Body of pancreas (tissue), 4 donors: ENCODE measurements at regions not wholly inside any gene's neighbourhood (a gene's known extent, or its start where the extent isn't known, plus 50 kb on each side); places are given as distances from the start of the nearest gene placed in this dataset.

Experiments used
- ATAC-seq: fragments of 150-250 bp; one replicate; pipeline ENCODE4 v1.9.1; 2016
- DNase-seq, 4 donors: peaks; one replicate each; pipeline ENCODE4 v3.0.0-alpha.2; 2019
- H3K27ac ChIP-seq, 4 donors: fragments of 200-600 bp; sonication (generic); 1 replicate in 3 of 4; 2 replicates in 1 of 4; pipeline versions ENCODE4 v1.5.1 to v1.6.1; 2016 to 2019; ENCODE audit warnings: mild to moderate bottlenecking in 1 of 4, mixed read lengths in 1 of 4, moderate library complexity in 1 of 4
- H3K27me3 ChIP-seq, 2 donors: fragments of 200-600 bp; sonication (generic); one replicate each; pipeline ENCODE4 v1.6.0; 2016; ENCODE audit warnings: mild to moderate bottlenecking in 1 of 2
- H3K36me3 ChIP-seq, 2 donors: fragments of 200-600 bp; sonication (generic); replicated peaks in 1 of 2; 2 replicates each; pipeline ENCODE4 v1.5.1; 2016; ENCODE audit warnings: low read depth in 2 of 2; ENCODE audit not compliant: insufficient read depth in 1 of 2
- H3K4me1 ChIP-seq: fragments of 200-600 bp; sonication (generic); one replicate; pipeline ENCODE4 v1.6.0; 2016
- H3K4me3 ChIP-seq, 2 donors: fragments of 200-600 bp; sonication (generic); 1 replicate in 1 of 2; 2 replicates in 1 of 2; pipeline ENCODE4 v1.5.1; 2016 to 2019
- H3K9me3 ChIP-seq, 3 donors: fragments of 200-600 bp; sonication (generic); 1 replicate in 2 of 3; 2 replicates in 1 of 3; pipeline ENCODE4 v1.5.1; 2016
- POLR2A ChIP-seq, 3 donors: fragments of 450-650 bp; IDR thresholded peaks; one replicate each; pipeline ENCODE4 v1.6.1; 2016; ENCODE audit warnings: antibody characterized with exemption in 3 of 3, mild to moderate bottlenecking in 2 of 3
- WGBS, 2 donors: methylation state at CpG; one replicate each; pipeline ENCODE4 v1.1.5; 2017; 5-methylcytosine and 5-hydroxymethylcytosine counted together
- intact Hi-C: fragments of 100-400 bp; cut with DNase I; formaldehyde crosslinking; loops from one replicate; pipeline ENCODE4 v1.15.1; 2023
- TF ChIP-seq, protein P1 (sequence below), 7 experiments: fragments of 450-650 bp in 4 of 7; fragments of 200-600 bp in 3 of 7; sonication (generic) in 3 of 7; IDR thresholded peaks; one replicate each; pipeline ENCODE4 v1.5.1; 2016 to 2019; ENCODE audit warnings: antibody characterized with exemption in 7 of 7

DNA sequence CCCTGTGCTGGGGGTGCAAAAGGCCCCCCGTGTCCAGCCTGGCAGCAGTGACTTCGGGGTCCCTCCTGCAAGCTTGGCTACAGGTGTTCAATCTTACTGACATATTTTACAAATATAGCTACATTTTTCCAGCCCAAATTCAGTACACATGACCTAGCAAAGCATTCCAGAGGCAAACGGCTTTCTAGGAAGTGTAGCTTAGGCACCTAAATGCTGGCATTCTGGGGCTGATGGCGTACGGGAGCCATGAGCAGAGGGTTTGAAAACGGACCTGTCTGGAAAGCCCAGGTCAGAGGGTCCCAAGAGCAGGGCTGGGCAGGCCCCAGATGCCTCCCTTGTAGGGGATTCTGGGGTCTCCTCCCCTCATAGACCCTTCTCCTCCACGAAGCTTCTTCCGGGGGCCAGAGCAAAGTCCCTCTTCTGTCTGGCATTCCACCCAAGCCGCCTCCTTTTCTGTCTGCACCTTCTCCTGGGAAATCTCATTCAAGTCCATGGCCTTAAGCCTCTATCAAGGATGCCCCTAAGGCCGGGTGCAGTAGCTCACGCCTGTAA, 63.3 kb upstream of the ASAP2 start:
- WGBS, 2 donors, result 70 to 71% methylated on average over 10 to 11 of the region's 11 CpGs
- Histone ChIP-seq H3K27me3 (no peaks in the 10 kb centered on the region), H3K27ac (no peak overlapping the region), H3K4me3 (no peak overlapping the region), H3K36me3 (no peaks in the 10 kb centered on the region), H3K9me3 (no peaks in the 10 kb centered on the region), H3K4me1 (peaks cover 8% of the 10 kb centered on the region)
- ATAC-seq (no peak), DNase-seq (no peak)
- no peak for TF ChIP-seq POLR2A (IDR thresholded peaks at IDR 0.05)
- TF ChIP-seq, protein P1, sequence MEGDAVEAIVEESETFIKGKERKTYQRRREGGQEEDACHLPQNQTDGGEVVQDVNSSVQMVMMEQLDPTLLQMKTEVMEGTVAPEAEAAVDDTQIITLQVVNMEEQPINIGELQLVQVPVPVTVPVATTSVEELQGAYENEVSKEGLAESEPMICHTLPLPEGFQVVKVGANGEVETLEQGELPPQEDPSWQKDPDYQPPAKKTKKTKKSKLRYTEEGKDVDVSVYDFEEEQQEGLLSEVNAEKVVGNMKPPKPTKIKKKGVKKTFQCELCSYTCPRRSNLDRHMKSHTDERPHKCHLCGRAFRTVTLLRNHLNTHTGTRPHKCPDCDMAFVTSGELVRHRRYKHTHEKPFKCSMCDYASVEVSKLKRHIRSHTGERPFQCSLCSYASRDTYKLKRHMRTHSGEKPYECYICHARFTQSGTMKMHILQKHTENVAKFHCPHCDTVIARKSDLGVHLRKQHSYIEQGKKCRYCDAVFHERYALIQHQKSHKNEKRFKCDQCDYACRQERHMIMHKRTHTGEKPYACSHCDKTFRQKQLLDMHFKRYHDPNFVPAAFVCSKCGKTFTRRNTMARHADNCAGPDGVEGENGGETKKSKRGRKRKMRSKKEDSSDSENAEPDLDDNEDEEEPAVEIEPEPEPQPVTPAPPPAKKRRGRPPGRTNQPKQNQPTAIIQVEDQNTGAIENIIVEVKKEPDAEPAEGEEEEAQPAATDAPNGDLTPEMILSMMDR (IDR thresholded peaks at IDR 0.05), result no peak
- intact Hi-C loops, result loop anchor here (5.0 to 10.0 kb wide), 2 partner anchors 201 to 279 kb away; partner anchors contain the start of genes CPSF3 and ITGB1BP1

DNA sequence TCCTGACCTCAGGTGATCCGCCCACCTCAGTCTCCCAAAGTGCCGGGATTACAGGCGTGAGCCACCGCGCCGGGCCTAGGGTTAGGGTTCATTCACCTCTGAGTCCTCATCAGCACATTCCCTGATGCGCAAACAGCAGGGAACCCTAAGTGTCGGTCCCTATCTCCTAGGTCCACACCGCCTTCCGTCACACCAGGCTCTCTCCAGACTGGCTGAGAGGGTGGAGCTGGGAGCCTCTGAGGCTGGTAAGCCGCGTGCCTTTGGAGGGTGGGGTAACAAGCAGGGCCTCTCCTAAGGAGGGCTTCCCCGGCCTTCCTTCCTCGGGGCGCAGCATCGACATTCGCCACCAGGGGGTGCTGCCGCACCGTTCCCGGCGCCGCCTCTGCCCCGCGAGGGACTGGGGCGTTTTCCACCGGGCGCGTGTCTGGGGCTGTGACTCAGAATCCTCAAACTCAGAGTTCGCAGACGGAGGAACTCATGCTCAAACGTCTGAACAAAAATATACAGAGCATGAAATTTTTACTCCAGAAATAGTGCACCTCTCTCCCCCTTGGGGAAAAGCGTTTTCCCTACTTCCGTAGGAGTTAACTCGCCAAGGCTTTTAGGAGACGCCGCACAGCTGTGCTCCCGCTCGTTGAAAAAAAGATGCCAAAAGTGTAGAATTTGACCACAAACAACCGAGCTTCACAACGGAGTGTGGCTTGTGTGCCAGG, 63.9 kb upstream of the ASAP2 start:
- no peak overlapping the region for H3K4me3 ChIP-seq
- no peaks in the 10 kb centered on the region for H3K27me3 ChIP-seq
- no peaks in the 10 kb centered on the region for H3K9me3 ChIP-seq
- no peaks in the 10 kb centered on the region for H3K36me3 ChIP-seq
- 1 to 6% methylated on average over 18 to 35 of the region's 40 CpGs for WGBS, 2 donors
- no peak overlapping the region for H3K27ac ChIP-seq
- intact Hi-C loops, result loop anchor here (5.0 to 10.0 kb wide), 2 partner anchors 202 to 280 kb away; partner anchors contain the start of genes CPSF3 and ITGB1BP1
- ATAC-seq, result peak; percentile 85
- DNase-seq, result peak; percentile 80 to 83 (median 81)
- TF ChIP-seq, protein P1 (IDR thresholded peaks at IDR 0.05), result peak; percentile 96 to 99 (median 98)
- no peak for TF ChIP-seq POLR2A (IDR thresholded peaks at IDR 0.05)
- peaks cover 8% of the 10 kb centered on the region for H3K4me1 ChIP-seq

DNA sequence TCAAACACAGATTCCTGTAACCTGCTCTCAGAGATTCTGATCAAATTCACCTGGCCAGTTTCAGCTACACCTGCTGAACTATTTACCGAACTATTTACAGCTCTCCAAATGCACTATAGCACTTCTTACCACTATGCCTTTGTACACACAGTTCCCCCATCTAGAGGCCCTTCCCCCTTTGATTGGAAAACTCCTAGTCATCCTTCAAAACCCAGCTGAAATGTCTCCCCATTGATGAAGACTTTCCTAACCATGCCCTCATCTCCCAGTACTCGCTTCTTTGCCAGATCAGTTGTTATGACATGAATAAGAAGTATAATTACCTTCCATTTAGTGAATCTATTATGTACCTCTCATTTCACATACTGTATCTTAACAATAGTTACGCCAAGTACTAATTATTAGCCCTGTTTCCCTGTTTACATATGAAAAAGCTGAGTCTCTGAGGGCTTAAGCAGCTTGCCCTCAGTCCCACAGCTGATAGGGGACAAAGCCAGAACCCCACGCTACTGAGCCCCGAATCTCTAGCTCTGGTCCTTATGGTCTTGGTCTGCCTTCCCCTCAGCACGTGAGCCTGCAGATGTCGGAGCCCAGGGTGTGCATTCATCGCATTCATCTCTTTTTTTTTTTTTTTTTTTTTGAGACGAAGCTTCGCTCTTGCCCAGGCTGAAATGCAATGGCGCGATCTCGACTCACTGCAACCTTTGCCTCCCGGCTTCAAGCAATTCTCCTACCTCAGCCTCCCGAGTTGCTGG, 64.7 kb upstream of the ASAP2 start:
- intact Hi-C loops, result loop anchor here (5.0 to 10.0 kb wide), 2 partner anchors 203 to 280 kb away; partner anchors contain the start of genes CPSF3 and ITGB1BP1
- H3K9me3 ChIP-seq, result no peaks in the 10 kb centered on the region
- TF ChIP-seq POLR2A (IDR thresholded peaks at IDR 0.05), result no peak
- TF ChIP-seq, protein P1 (IDR thresholded peaks at IDR 0.05), result no peak

DNA sequence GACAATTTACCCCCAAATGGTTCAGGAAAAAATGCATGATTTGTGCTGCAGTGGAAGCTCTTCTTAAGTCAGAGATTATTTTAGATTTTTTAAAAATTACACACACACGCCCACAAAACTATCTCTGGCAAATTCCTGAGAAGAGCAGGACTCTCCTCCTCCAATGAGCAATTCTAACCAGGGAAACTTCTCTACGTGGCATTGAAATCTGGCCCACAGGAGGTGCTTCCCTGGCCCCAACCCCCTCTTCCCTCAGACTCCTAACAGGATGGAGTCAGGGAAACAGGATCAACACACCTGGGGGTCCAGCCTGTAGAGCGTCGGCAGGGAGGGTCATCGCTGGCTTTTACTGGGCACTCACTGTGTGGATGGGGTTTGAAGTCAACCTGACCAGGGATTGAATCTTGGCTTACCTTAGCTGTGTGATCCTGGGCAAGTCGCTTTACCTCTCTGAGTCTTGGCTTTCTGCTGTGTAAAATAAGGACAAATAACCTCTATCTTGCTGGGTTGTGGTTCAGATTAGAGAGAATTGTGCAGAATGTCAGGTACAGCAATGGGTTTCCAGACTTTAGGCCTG, 65.4 kb upstream of the ASAP2 start:
- no peak for TF ChIP-seq POLR2A (IDR thresholded peaks at IDR 0.05)
- TF ChIP-seq, protein P1 (IDR thresholded peaks at IDR 0.05), result no peak
- DNase-seq, result no peak
- Histone ChIP-seq H3K4me1 (peaks cover 8% of the 10 kb centered on the region), H3K27me3 (no peaks in the 10 kb centered on the region), H3K27ac (no peak overlapping the region), H3K4me3 (no peak overlapping the region), H3K9me3 (no peaks in the 10 kb centered on the region), H3K36me3 (no peaks in the 10 kb centered on the region)
- 69 to 84% methylated on average over 6 of the region's 6 CpGs for WGBS, 2 donors
- intact Hi-C loops, result loop anchor here (5.0 to 10.0 kb wide), 2 partner anchors 204 to 281 kb away; partner anchors contain the start of genes CPSF3 and ITGB1BP1
- ATAC-seq, result no peak

More for the DNA sequence above, 64.7 kb upstream of the ASAP2 start:
- WGBS, 2 donors, result 73 to 75% methylated on average over 15 of the region's 15 CpGs
- Histone ChIP-seq H3K27me3 (no peaks in the 10 kb centered on the region), H3K4me1 (peaks cover 8% of the 10 kb centered on the region), H3K4me3 (no peak overlapping the region), H3K36me3 (no peaks in the 10 kb centered on the region), H3K27ac (no peak overlapping the region)
- ATAC-seq, result no peak
- no peak for DNase-seq
